Activated naive CD8-positive, alpha-beta T cell treated with anti-CD3 and anti-CD28 coated beads, Interleukin-2, amount 10 ng/mL, durations not matched to agents 7 days and 5 days (primary cell): ENCODE measurements at regions not wholly inside any gene's neighbourhood (a gene's known extent, or its start where the extent isn't known, plus 50 kb on each side); places are given as distances from the start of the nearest gene placed in this dataset.

Experiments used
- ATAC-seq: fragments of 150-1000 bp; cut with Tn5 transposase; one replicate; pipeline ENCODE4 v1.10.0; 2021; ENCODE audit warnings: low read depth, moderate library complexity
- POLR2A ChIA-PET: fragments of 350-600 bp; sonication (Branson Sonifier 250); formaldehyde crosslinking; loops from one replicate; lab custom pipeline; 2021; ENCODE audit warnings: antibody characterized with exemption; lab: Charles Lee
- DNase-seq: peaks from one replicate; pipeline ENCODE4 v3.0.0; 2021
- H3K27ac Mint-ChIP-seq: one replicate; pipeline ENCODE4 v1.8.0; 2022; ENCODE audit warnings: mild to moderate bottlenecking, mixed read lengths
- H3K27me3 Mint-ChIP-seq: one replicate; pipeline ENCODE4 v1.8.0; 2022; ENCODE audit warnings: mild to moderate bottlenecking, moderate library complexity, mixed read lengths
- H3K36me3 Mint-ChIP-seq: one replicate; pipeline ENCODE4 v1.8.0; 2021; ENCODE audit warnings: mild to moderate bottlenecking, mixed read lengths
- H3K4me1 Mint-ChIP-seq: one replicate; pipeline ENCODE4 v1.8.0; 2021; ENCODE audit warnings: mixed read lengths
- H3K4me3 Mint-ChIP-seq: one replicate; pipeline ENCODE4 v1.8.0; 2022; ENCODE audit warnings: mild to moderate bottlenecking, moderate library complexity, mixed read lengths
- H3K9me3 Mint-ChIP-seq: one replicate; pipeline ENCODE4 v1.8.0; 2021; ENCODE audit warnings: mixed read lengths

GRCh38 chr1:198056255-198056654 lies 100.5 kb upstream of the NEK7 start:
- H3K27ac Mint-ChIP-seq: peak overlapping the region; percentile 13
- peak; percentile 35 for DNase-seq
- POLR2A ChIA-PET: no interaction called here

GRCh38 chr1:198064181-198064580 lies 92.6 kb upstream of the NEK7 start:
- Mint-ChIP-seq H3K4me3 (no peak overlapping the region), H3K4me1 (no peaks in the 10 kb centered on the region), H3K27me3 (peaks cover 4% of the 10 kb centered on the region), H3K9me3 (peaks cover 2% of the 10 kb centered on the region), H3K36me3 (peaks cover 2% of the 10 kb centered on the region), H3K27ac (no peak overlapping the region)
- DNase-seq (no peak), ATAC-seq (no peak)
- POLR2A ChIA-PET: no interaction called here

More at GRCh38 chr1:198056255-198056654, 100.5 kb upstream of the NEK7 start:
- H3K36me3 Mint-ChIP-seq: peaks cover 21% of the 10 kb centered on the region
- no peak overlapping the region for H3K4me3 Mint-ChIP-seq
- peak; percentile 54 for ATAC-seq
- H3K4me1 Mint-ChIP-seq: peaks cover 4% of the 10 kb centered on the region
- peaks cover 9% of the 10 kb centered on the region for H3K9me3 Mint-ChIP-seq
- H3K27me3 Mint-ChIP-seq: no peaks in the 10 kb centered on the region

GRCh38 chr1:198068285-198068684 lies 88.5 kb upstream of the NEK7 start:
- no peak overlapping the region for H3K4me3 Mint-ChIP-seq
- peaks cover 10% of the 10 kb centered on the region for H3K27me3 Mint-ChIP-seq
- ATAC-seq (no peak), DNase-seq (no peak)
- POLR2A ChIA-PET: no interaction called here
- H3K9me3 Mint-ChIP-seq: peaks cover 4% of the 10 kb centered on the region
- H3K27ac Mint-ChIP-seq: no peak overlapping the region
- H3K36me3 Mint-ChIP-seq: peaks cover under 1% of the 10 kb centered on the region
- no peaks in the 10 kb centered on the region for H3K4me1 Mint-ChIP-seq

- no peak for DNase-seq
- POLR2A ChIA-PET: no interaction called here
- no peak overlapping the region for H3K4me3 Mint-ChIP-seq
- H3K4me1 Mint-ChIP-seq: no peaks in the 10 kb centered on the region
- H3K9me3 Mint-ChIP-seq: peaks cover 4% of the 10 kb centered on the region
- ATAC-seq: no peak
- no peaks in the 10 kb centered on the region for H3K36me3 Mint-ChIP-seq
- peaks cover 10% of the 10 kb centered on the region for H3K27me3 Mint-ChIP-seq
- no peak overlapping the region for H3K27ac Mint-ChIP-seq
These were observed 84.6 kb upstream of the NEK7 start for GRCh38 chr1:198072177-198072576.

- Mint-ChIP-seq H3K9me3 (peaks cover 9% of the 10 kb centered on the region), H3K4me1 (no peaks in the 10 kb centered on the region), H3K27me3 (peaks cover 4% of the 10 kb centered on the region), H3K27ac (no peak overlapping the region), H3K4me3 (no peak overlapping the region), H3K36me3 (peaks cover 4% of the 10 kb centered on the region)
- ATAC-seq (no peak), DNase-seq (no peak)
- POLR2A ChIA-PET: no interaction called here
These were observed 81.5 kb upstream of the NEK7 start for GRCh38 chr1:198075296-198075695.

GRCh38 chr1:198079432-198079951 lies 77.3 kb upstream of the NEK7 start:
- H3K4me3 Mint-ChIP-seq: no peak overlapping the region
- H3K4me1 Mint-ChIP-seq: peaks cover 2% of the 10 kb centered on the region
- POLR2A ChIA-PET: interaction anchor here (1.0 kb wide), 1 partner anchor 77 kb away, joined by 3 read pairs; no protein-coding TSS in a partner anchor
- H3K27ac Mint-ChIP-seq: no peak overlapping the region
- H3K9me3 Mint-ChIP-seq: peaks cover 9% of the 10 kb centered on the region
- H3K36me3 Mint-ChIP-seq: peaks cover 4% of the 10 kb centered on the region
- DNase-seq (no peak), ATAC-seq (no peak)
- no peaks in the 10 kb centered on the region for H3K27me3 Mint-ChIP-seq

GRCh38 chr1:198082576-198082975 lies 74.2 kb upstream of the NEK7 start:
- POLR2A ChIA-PET: no interaction called here
- H3K27me3 Mint-ChIP-seq: peaks cover 2% of the 10 kb centered on the region
- peaks cover 9% of the 10 kb centered on the region for H3K9me3 Mint-ChIP-seq
- H3K27ac Mint-ChIP-seq: no peak overlapping the region
- no peak for DNase-seq
- peaks cover 4% of the 10 kb centered on the region for H3K36me3 Mint-ChIP-seq
- peaks cover 5% of the 10 kb centered on the region for H3K4me1 Mint-ChIP-seq
- no peak for ATAC-seq
- no peak overlapping the region for H3K4me3 Mint-ChIP-seq

- peaks cover 7% of the 10 kb centered on the region for H3K9me3 Mint-ChIP-seq
- H3K4me3 Mint-ChIP-seq: no peak overlapping the region
- no peak overlapping the region for H3K27ac Mint-ChIP-seq
- peaks cover 9% of the 10 kb centered on the region for H3K4me1 Mint-ChIP-seq
- no peak for DNase-seq
- no peak for ATAC-seq
- H3K36me3 Mint-ChIP-seq: peaks cover 2% of the 10 kb centered on the region
- POLR2A ChIA-PET: no interaction called here
- H3K27me3 Mint-ChIP-seq: peaks cover 2% of the 10 kb centered on the region
These were observed 73.2 kb upstream of the NEK7 start for GRCh38 chr1:198083549-198083948.

GRCh38 chr1:198084241-198084908 lies 72.4 kb upstream of the NEK7 start:
- POLR2A ChIA-PET: no interaction called here
- H3K4me3 Mint-ChIP-seq: no peak overlapping the region
- no peak overlapping the region for H3K27ac Mint-ChIP-seq
- DNase-seq: no peak
- peaks cover 13% of the 10 kb centered on the region for H3K4me1 Mint-ChIP-seq
- H3K9me3 Mint-ChIP-seq: peaks cover 6% of the 10 kb centered on the region
- ATAC-seq: no peak
- no peaks in the 10 kb centered on the region for H3K36me3 Mint-ChIP-seq
- peaks cover 2% of the 10 kb centered on the region for H3K27me3 Mint-ChIP-seq

GRCh38 chr1:198086051-198086745 lies 70.6 kb upstream of the NEK7 start:
- POLR2A ChIA-PET: no interaction called here
- Mint-ChIP-seq H3K27me3 (peaks cover 2% of the 10 kb centered on the region), H3K27ac (no peak overlapping the region), H3K4me1 (peaks cover 13% of the 10 kb centered on the region), H3K36me3 (peaks cover under 1% of the 10 kb centered on the region), H3K4me3 (no peak overlapping the region), H3K9me3 (no peaks in the 10 kb centered on the region)
- ATAC-seq: no peak
- no peak for DNase-seq

GRCh38 chr1:198087831-198088230 lies 69.0 kb upstream of the NEK7 start:
- peaks cover 3% of the 10 kb centered on the region for H3K36me3 Mint-ChIP-seq
- no peak for ATAC-seq
- no peak overlapping the region for H3K4me3 Mint-ChIP-seq
- peaks cover 2% of the 10 kb centered on the region for H3K27me3 Mint-ChIP-seq
- no peaks in the 10 kb centered on the region for H3K9me3 Mint-ChIP-seq
- no peak for DNase-seq
- POLR2A ChIA-PET: no interaction called here
- no peak overlapping the region for H3K27ac Mint-ChIP-seq
- H3K4me1 Mint-ChIP-seq: peaks cover 11% of the 10 kb centered on the region

- no peak for DNase-seq
- Mint-ChIP-seq H3K27ac (peak overlapping the region; percentile 63), H3K4me3 (peak overlapping the region; percentile 44), H3K27me3 (peaks cover 2% of the 10 kb centered on the region), H3K9me3 (no peaks in the 10 kb centered on the region), H3K36me3 (peaks cover 3% of the 10 kb centered on the region), H3K4me1 (peaks cover 11% of the 10 kb centered on the region)
- ATAC-seq: peak; percentile 73
- POLR2A ChIA-PET: interaction anchor here (1.2 kb wide), 1 partner anchor 68 kb away, joined by 3 read pairs; no protein-coding TSS in a partner anchor
These were observed 68.3 kb upstream of the NEK7 start for GRCh38 chr1:198088360-198089071.

GRCh38 chr1:198096390-198096789 lies 60.4 kb upstream of the NEK7 start:
- Mint-ChIP-seq H3K4me3 (no peak overlapping the region), H3K4me1 (peaks cover 5% of the 10 kb centered on the region), H3K27me3 (peaks cover 2% of the 10 kb centered on the region), H3K36me3 (peaks cover 8% of the 10 kb centered on the region), H3K27ac (no peak overlapping the region), H3K9me3 (peaks cover 2% of the 10 kb centered on the region)
- no peak for ATAC-seq
- POLR2A ChIA-PET: no interaction called here
- DNase-seq: no peak
